ENCODE measurements at regions not wholly inside any gene's neighbourhood (a gene's known extent, or its start where the extent isn't known, plus 50 kb on each side); places are given as distances from the start of the nearest gene placed in this dataset.

DNA sequence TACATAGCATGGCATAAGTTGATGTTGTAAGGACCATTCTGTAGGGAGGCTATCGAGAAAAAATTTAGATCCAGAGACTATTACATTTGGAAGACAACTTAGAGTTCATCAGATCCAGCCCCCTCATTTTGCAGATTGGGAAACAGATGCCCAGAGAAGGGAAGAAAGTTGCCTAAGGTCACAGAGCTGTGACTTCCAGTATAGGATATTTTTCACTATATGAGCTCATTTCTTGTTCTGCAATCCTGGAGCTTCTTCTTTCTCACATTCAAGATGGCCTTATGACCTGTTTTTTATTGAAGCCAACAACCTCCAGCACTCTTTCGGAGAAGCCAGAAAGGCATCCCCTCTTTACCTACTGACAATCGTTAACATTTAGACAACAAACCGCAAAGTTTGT, 421.8 kb upstream of the PLXNA2 start:
- TF ChIP-seq, protein P1, sequence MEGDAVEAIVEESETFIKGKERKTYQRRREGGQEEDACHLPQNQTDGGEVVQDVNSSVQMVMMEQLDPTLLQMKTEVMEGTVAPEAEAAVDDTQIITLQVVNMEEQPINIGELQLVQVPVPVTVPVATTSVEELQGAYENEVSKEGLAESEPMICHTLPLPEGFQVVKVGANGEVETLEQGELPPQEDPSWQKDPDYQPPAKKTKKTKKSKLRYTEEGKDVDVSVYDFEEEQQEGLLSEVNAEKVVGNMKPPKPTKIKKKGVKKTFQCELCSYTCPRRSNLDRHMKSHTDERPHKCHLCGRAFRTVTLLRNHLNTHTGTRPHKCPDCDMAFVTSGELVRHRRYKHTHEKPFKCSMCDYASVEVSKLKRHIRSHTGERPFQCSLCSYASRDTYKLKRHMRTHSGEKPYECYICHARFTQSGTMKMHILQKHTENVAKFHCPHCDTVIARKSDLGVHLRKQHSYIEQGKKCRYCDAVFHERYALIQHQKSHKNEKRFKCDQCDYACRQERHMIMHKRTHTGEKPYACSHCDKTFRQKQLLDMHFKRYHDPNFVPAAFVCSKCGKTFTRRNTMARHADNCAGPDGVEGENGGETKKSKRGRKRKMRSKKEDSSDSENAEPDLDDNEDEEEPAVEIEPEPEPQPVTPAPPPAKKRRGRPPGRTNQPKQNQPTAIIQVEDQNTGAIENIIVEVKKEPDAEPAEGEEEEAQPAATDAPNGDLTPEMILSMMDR (conservative IDR thresholded peaks at IDR 0.05), result no peak
- no peak for TF ChIP-seq EZH2 (IDR thresholded peaks at IDR 0.05; ENCODE audit: low read depth)

Data from PC-9 (cell line).